GM12864 (cell line): ENCODE measurements at regions not wholly inside any gene's neighbourhood (a gene's known extent, or its start where the extent isn't known, plus 50 kb on each side); places are given as distances from the start of the nearest gene placed in this dataset.

ENCODE experiments used
- DNase-seq: peaks from one replicate; pipeline ENCODE4 v3.0.0-alpha.2; 2011; ENCODE audit warnings: low read depth
- H3K4me3 ChIP-seq: 2 replicates; pipeline ENCODE4 v1.5.1; 2011; ENCODE audit warnings: mild to moderate bottlenecking, low read depth, low read length, control low read depth
- CTCF ChIP-seq: IDR thresholded peaks from 2 replicates; pipeline ENCODE4 v1.5.1; 2011; ENCODE audit warnings: low read depth, mild to moderate bottlenecking, moderate library complexity, low read length, control low read depth, inconsistent platforms; ENCODE audit errors: missing control alignments

- no peak for DNase-seq
- no peak for TF ChIP-seq CTCF
- no peak overlapping the region for H3K4me3 ChIP-seq
These were observed 286.6 kb upstream of the HDAC4 start for GRCh38 chr2:239687441-239687840.

- no peak for TF ChIP-seq CTCF
- no peak for DNase-seq
- H3K4me3 ChIP-seq, result no peak overlapping the region
These were observed 285.1 kb upstream of the HDAC4 start for GRCh38 chr2:239685965-239686364.

GRCh38 chr2:239685556-239685955 lies 284.7 kb upstream of the HDAC4 start:
- no peak for DNase-seq
- H3K4me3 ChIP-seq, result no peak overlapping the region
- no peak for TF ChIP-seq CTCF

GRCh38 chr2:239684996-239685395 lies 284.2 kb upstream of the HDAC4 start:
- no peak overlapping the region for H3K4me3 ChIP-seq
- no peak for TF ChIP-seq CTCF
- DNase-seq, result no peak

GRCh38 chr2:239684271-239684810 lies 283.5 kb upstream of the HDAC4 start:
- DNase-seq, result no peak
- no peak for TF ChIP-seq CTCF
- no peak overlapping the region for H3K4me3 ChIP-seq

GRCh38 chr2:239682518-239682917 lies 281.7 kb upstream of the HDAC4 start:
- no peak overlapping the region for H3K4me3 ChIP-seq
- no peak for TF ChIP-seq CTCF
- no peak for DNase-seq

GRCh38 chr2:239679755-239680154 lies 278.9 kb upstream of the HDAC4 start:
- DNase-seq, result no peak
- no peak overlapping the region for H3K4me3 ChIP-seq
- no peak for TF ChIP-seq CTCF
